ENCODE measurements at regions not wholly inside any gene's neighbourhood (a gene's known extent, or its start where the extent isn't known, plus 50 kb on each side); places are given as distances from the start of the nearest gene placed in this dataset.

GRCh38 chr2:58981237-58981636 lies 740.1 kb upstream of the FANCL start:
- no peak overlapping the region for H3K4me3 ChIP-seq (ENCODE audit: low read length)
- no peak for TF ChIP-seq CTCF (conservative IDR thresholded peaks at IDR 0.05; ENCODE audit: low read depth, low read length)
- no peak for DNase-seq (ENCODE audit: low read depth)

- H3K4me3 ChIP-seq (ENCODE audit: low read length), result no peak overlapping the region
- no peak for TF ChIP-seq CTCF (conservative IDR thresholded peaks at IDR 0.05; ENCODE audit: low read depth, low read length)
- no peak for DNase-seq (ENCODE audit: low read depth)
These were observed 735.4 kb upstream of the FANCL start for GRCh38 chr2:58976375-58977071.

- DNase-seq (ENCODE audit: low read depth), result no peak
- no peak for TF ChIP-seq CTCF (conservative IDR thresholded peaks at IDR 0.05; ENCODE audit: low read depth, low read length)
- no peak overlapping the region for H3K4me3 ChIP-seq (ENCODE audit: low read length)
These were observed 733.8 kb upstream of the FANCL start for GRCh38 chr2:58974881-58975280.

GRCh38 chr2:58974426-58974825 lies 733.3 kb upstream of the FANCL start:
- no peak overlapping the region for H3K4me3 ChIP-seq (ENCODE audit: low read length)
- no peak for TF ChIP-seq CTCF (conservative IDR thresholded peaks at IDR 0.05; ENCODE audit: low read depth, low read length)
- no peak for DNase-seq (ENCODE audit: low read depth)

- DNase-seq (ENCODE audit: low read depth), result peak; percentile 65
- TF ChIP-seq CTCF (conservative IDR thresholded peaks at IDR 0.05; ENCODE audit: low read depth, low read length), result no peak
- H3K4me3 ChIP-seq (ENCODE audit: low read length), result no peak overlapping the region
These were observed 732.7 kb upstream of the FANCL start for GRCh38 chr2:58973811-58974281.

GRCh38 chr2:58972737-58973136 lies 731.6 kb upstream of the FANCL start:
- H3K4me3 ChIP-seq (ENCODE audit: low read length), result no peak overlapping the region
- DNase-seq (ENCODE audit: low read depth), result no peak
- TF ChIP-seq CTCF (conservative IDR thresholded peaks at IDR 0.05; ENCODE audit: low read depth, low read length), result no peak

All from retinal pigment epithelial cell (primary cell).